ENCODE measurements at regions not wholly inside any gene's neighbourhood (a gene's known extent, or its start where the extent isn't known, plus 50 kb on each side); places are given as distances from the start of the nearest gene placed in this dataset.
A peak's percentile ranks its signal among the peaks of the same experiment; 100 is the strongest.

- Histone ChIP-seq H3K4me3 (no peak overlapping the region), H3K9me3 (no peaks in the 10 kb centered on the region), H3K27ac (no peak overlapping the region), H3K4me1 (peaks cover 13% of the 10 kb centered on the region), H3K36me3 (replicated peaks in 1 of 2; ENCODE audit: insufficient read depth in 1 of 2, low read depth in 2 of 2) (no peaks in the 10 kb centered on the region), H3K27me3 (no peaks in the 10 kb centered on the region)
- no peak for DNase-seq
- WGBS, 2 donors = 84 to 85% methylated on average over 5 of the region's 5 CpGs
- no peak for TF ChIP-seq CTCF (IDR thresholded peaks at IDR 0.05)
- TF ChIP-seq POLR2A (IDR thresholded peaks at IDR 0.05) = no peak
- no peak for ATAC-seq
- intact Hi-C loops (cut with DNase I) = no loop called here
Measured at GRCh38 chr4:185883591-185883990, 71.6 kb upstream of the SORBS2 start.

GRCh38 chr4:185885075-185885474 is 73.1 kb upstream of the SORBS2 start:
- Histone ChIP-seq H3K9me3 (no peaks in the 10 kb centered on the region), H3K27me3 (no peaks in the 10 kb centered on the region), H3K4me1 (peaks cover 12% of the 10 kb centered on the region), H3K36me3 (replicated peaks in 1 of 2; ENCODE audit: insufficient read depth in 1 of 2, low read depth in 2 of 2) (no peaks in the 10 kb centered on the region), H3K27ac (peak overlapping the region in 3 of 4 donors; percentile 20 to 71 (median 28)), H3K4me3 (no peak overlapping the region)
- 50 to 59% methylated on average over 6 of the region's 6 CpGs for WGBS, 2 donors
- ATAC-seq (no peak), DNase-seq (peak in 3 of 4 donors; percentile 24 to 55 (median 50))
- intact Hi-C loops (cut with DNase I) = no loop called here
- TF ChIP-seq POLR2A (IDR thresholded peaks at IDR 0.05) (no peak), CTCF (IDR thresholded peaks at IDR 0.05) (no peak)

GRCh38 chr4:185885604-185886003 is 73.6 kb upstream of the SORBS2 start:
- no peaks in the 10 kb centered on the region for H3K27me3 ChIP-seq
- no peak for DNase-seq
- intact Hi-C loops (cut with DNase I) = no loop called here
- peaks cover 6% of the 10 kb centered on the region for H3K4me1 ChIP-seq
- 80 to 88% methylated on average over 6 of the region's 6 CpGs for WGBS, 2 donors
- H3K4me3 ChIP-seq = no peak overlapping the region
- no peak for TF ChIP-seq CTCF (IDR thresholded peaks at IDR 0.05)
- TF ChIP-seq POLR2A (IDR thresholded peaks at IDR 0.05) = no peak
- peak overlapping the region in 1 of 4 donors; percentile 71 for H3K27ac ChIP-seq
- no peaks in the 10 kb centered on the region for H3K36me3 ChIP-seq (replicated peaks in 1 of 2; ENCODE audit: insufficient read depth in 1 of 2, low read depth in 2 of 2)
- no peak for ATAC-seq
- no peaks in the 10 kb centered on the region for H3K9me3 ChIP-seq

GRCh38 chr4:185886832-185887524 is 75.0 kb upstream of the SORBS2 start:
- H3K4me1 ChIP-seq = peaks cover 10% of the 10 kb centered on the region
- intact Hi-C loops (cut with DNase I) = no loop called here
- DNase-seq = no peak
- no peaks in the 10 kb centered on the region for H3K36me3 ChIP-seq (replicated peaks in 1 of 2; ENCODE audit: insufficient read depth in 1 of 2, low read depth in 2 of 2)
- TF ChIP-seq CTCF (IDR thresholded peaks at IDR 0.05) (no peak), POLR2A (IDR thresholded peaks at IDR 0.05) (no peak)
- H3K27ac ChIP-seq = no peak overlapping the region
- H3K9me3 ChIP-seq = no peaks in the 10 kb centered on the region
- ATAC-seq = no peak
- H3K4me3 ChIP-seq = no peak overlapping the region
- WGBS, 2 donors = 76 to 79% methylated on average over 15 of the region's 15 CpGs
- H3K27me3 ChIP-seq = no peaks in the 10 kb centered on the region

- intact Hi-C loops (cut with DNase I) = no loop called here
- ATAC-seq = no peak
- WGBS, 2 donors = 96 to 99% methylated on average over 7 of the region's 7 CpGs
Measured at GRCh38 chr4:185888676-185889075, 76.7 kb upstream of the SORBS2 start.

More at GRCh38 chr4:185888676-185889075, 76.7 kb upstream of the SORBS2 start:
- no peak overlapping the region for H3K4me3 ChIP-seq
- H3K4me1 ChIP-seq = peaks cover 17% of the 10 kb centered on the region
- no peak for TF ChIP-seq POLR2A (IDR thresholded peaks at IDR 0.05)
- TF ChIP-seq CTCF (IDR thresholded peaks at IDR 0.05) = no peak
- no peaks in the 10 kb centered on the region for H3K27me3 ChIP-seq
- H3K36me3 ChIP-seq (replicated peaks in 1 of 2; ENCODE audit: insufficient read depth in 1 of 2, low read depth in 2 of 2) = no peaks in the 10 kb centered on the region
- H3K9me3 ChIP-seq = no peaks in the 10 kb centered on the region
- H3K27ac ChIP-seq = no peak overlapping the region
- no peak for DNase-seq

Data from body of pancreas (tissue), 4 donors.